IMR-90 (cell line): ENCODE measurements at regions not wholly inside any gene's neighbourhood (a gene's known extent, or its start where the extent isn't known, plus 50 kb on each side); places are given as distances from the start of the nearest gene placed in this dataset.

Experiments used
- ATAC-seq: fragments of 200-7000 bp; cut with Tn5 transposase; 2 replicates; pipeline ENCODE4 v1.9.1; 2020; ENCODE audit warnings: low read depth, mild to moderate bottlenecking, moderate library complexity
- BruUV-seq: library from RNA; stranded (reverse); fragments of 400-500 nt; replicated peaks from 2 replicates; lab custom pipeline; 2021; lab: Mats Ljungman, UMichigan
- CTCF ChIA-PET: fragments of 300-600 bp; formaldehyde crosslinking; extraction: SDS; loops from one replicate; lab custom pipeline; 2021; ENCODE audit warnings: antibody characterized with exemption; lab: Yijun Ruan, JAX
- POLR2A ChIA-PET: fragments of 300-600 bp; sonication (Branson Sonifier 250); formaldehyde crosslinking; loops from one replicate; lab custom pipeline; 2022; ENCODE audit warnings: antibody characterized with exemption; ENCODE audit not compliant: unreplicated experiment; lab: Charles Lee
- DNase-seq: peaks from one replicate; pipeline ENCODE4 v3.0.0; 2013
- H2AFZ ChIP-seq: replicated peaks from 2 replicates; pipeline ENCODE3; 2013; ENCODE audit warnings: low read length, mild to moderate bottlenecking; ENCODE audit not compliant: poor library complexity
- H2AK5ac ChIP-seq: 2 replicates; pipeline ENCODE4 v1.6.1; 2013; ENCODE audit warnings: low read depth, low read length, inconsistent platforms
- H2AK9ac ChIP-seq: replicated peaks from 2 replicates; pipeline ENCODE3; 2013; ENCODE audit warnings: mild to moderate bottlenecking, low read depth, low read length, moderate library complexity; ENCODE audit not compliant: poor library complexity
- H2BK120ac ChIP-seq: 2 replicates; pipeline ENCODE4 v1.6.1; 2013; ENCODE audit warnings: low read depth, low read length, inconsistent platforms
- H2BK15ac ChIP-seq: 3 replicates; pipeline ENCODE4 v1.6.1; 2013; ENCODE audit warnings: low read depth, low read length, inconsistent platforms
- H2BK20ac ChIP-seq: 2 replicates; pipeline ENCODE4 v1.6.1; 2013; ENCODE audit warnings: low read depth, mild to moderate bottlenecking, inconsistent platforms, low read length, moderate library complexity
- H2BK5ac ChIP-seq: 2 replicates; pipeline ENCODE4 v1.6.1; 2013; ENCODE audit warnings: mild to moderate bottlenecking, low read depth, low read length, inconsistent platforms; ENCODE audit not compliant: poor library complexity, severe bottlenecking
- H3K14ac ChIP-seq: replicated peaks from 2 replicates; pipeline ENCODE4 v1.6.1; 2013; ENCODE audit warnings: low read depth, low read length, inconsistent platforms
- H3K18ac ChIP-seq: 2 replicates; pipeline ENCODE4 v1.6.1; 2013; ENCODE audit warnings: low read depth, low read length, control low read depth
- H3K23ac ChIP-seq: 2 replicates; pipeline ENCODE4 v1.6.1; 2013; ENCODE audit warnings: low read depth, low read length, inconsistent platforms
- H3K27ac ChIP-seq: 2 replicates; pipeline ENCODE4 v1.5.1; 2013; ENCODE audit warnings: mild to moderate bottlenecking, control low read depth, low read length; ENCODE audit not compliant: insufficient read depth
- H3K27me3 ChIP-seq: 2 replicates; pipeline ENCODE4 v1.6.1; 2013; ENCODE audit warnings: low read length; ENCODE audit not compliant: control insufficient read depth, insufficient read depth
- H3K36me3 ChIP-seq: 2 replicates; pipeline ENCODE4 v1.6.1; 2013; ENCODE audit warnings: low read length, mixed read lengths; ENCODE audit not compliant: control insufficient read depth, insufficient read depth
- H3K4ac ChIP-seq: 2 replicates; pipeline ENCODE4 v1.6.1; 2013; ENCODE audit warnings: low read depth, low read length, inconsistent platforms
- H3K4me1 ChIP-seq: 2 replicates; pipeline ENCODE4 v1.6.1; 2013; ENCODE audit warnings: low read length, mixed read lengths; ENCODE audit not compliant: control insufficient read depth, insufficient read depth
- H3K4me2 ChIP-seq: 2 replicates; pipeline ENCODE4 v1.6.1; 2013; ENCODE audit warnings: low read depth, mild to moderate bottlenecking, control low read depth, low read length, moderate library complexity
- H3K4me3 ChIP-seq: 2 replicates; pipeline ENCODE4 v1.5.1; 2013; ENCODE audit warnings: low read depth, mild to moderate bottlenecking, control low read depth, low read length, moderate library complexity; ENCODE audit not compliant: insufficient read depth
- H3K56ac ChIP-seq: 2 replicates; pipeline ENCODE4 v1.6.1; 2013; ENCODE audit warnings: low read length, inconsistent platforms; ENCODE audit not compliant: insufficient read depth; ENCODE audit errors: extremely low read depth
- H3K79me1 ChIP-seq, 2 experiments: 2 replicates each; pipeline ENCODE4 v1.6.1; 2013; ENCODE audit warnings: low read length in 2 of 2, inconsistent platforms in 1 of 2, low read depth in 1 of 2
- H3K9ac ChIP-seq: 2 replicates; pipeline ENCODE4 v1.6.1; 2013; ENCODE audit warnings: low read depth, low read length, control low read depth
- H3K9me1 ChIP-seq: 2 replicates; pipeline ENCODE4 v1.6.1; 2013; ENCODE audit warnings: low read length, inconsistent platforms; ENCODE audit not compliant: insufficient read depth
- H3K9me3 ChIP-seq: 2 replicates; pipeline ENCODE4 v1.6.1; 2013; ENCODE audit warnings: low read length; ENCODE audit not compliant: control insufficient read depth, insufficient read depth
- H4K20me1 ChIP-seq: 2 replicates; pipeline ENCODE4 v1.6.1; 2013; ENCODE audit warnings: low read length, inconsistent platforms; ENCODE audit not compliant: insufficient read depth
- H4K5ac ChIP-seq: 2 replicates; pipeline ENCODE4 v1.6.1; 2013; ENCODE audit warnings: mild to moderate bottlenecking, low read depth, low read length, control low read depth
- H4K8ac ChIP-seq, 2 experiments: 2 replicates each; pipeline ENCODE4 v1.6.1; 2013; ENCODE audit warnings: low read depth in 2 of 2, low read length in 2 of 2, control low read depth in 1 of 2, inconsistent platforms in 1 of 2
- H4K91ac ChIP-seq: 2 replicates; pipeline ENCODE4 v1.6.1; 2013; ENCODE audit warnings: low read depth, low read length, inconsistent platforms; ENCODE audit not compliant: insufficient read depth
- ELK1 ChIP-seq: fragments of 150-350 bp; IDR thresholded peaks from 2 replicates; pipeline ENCODE4 v1.6.1; 2016; ENCODE audit warnings: low read depth, mild to moderate bottlenecking, low read length, moderate library complexity, borderline replicate concordance
- NFE2L2 ChIP-seq: fragments of 150-350 bp; IDR thresholded peaks from 2 replicates; pipeline ENCODE4 v1.6.1; 2016; ENCODE audit warnings: low read depth, mild to moderate bottlenecking, low read length
- WGBS, 2 experiments: methylation state at CpG; one replicate each; pipeline versions ENCODE4 v1.1.5 to v1.1.7; 2013; ENCODE audit warnings: missing lambda C conversion rate in 2 of 2; ENCODE audit not compliant: insufficient read length in 1 of 2; ENCODE audit errors: extremely low coverage in 2 of 2; 5-methylcytosine and 5-hydroxymethylcytosine counted together
- dilution Hi-C: fragments of 300-500 bp; cut with HindIII; formaldehyde crosslinking; loops from one replicate; pipeline ENCODE4 v1.14.3; 2018; ENCODE audit warnings: low sequenced_read_pairs; ENCODE audit not compliant: unreplicated experiment
- in situ Hi-C: fragments of 300-500 bp; cut with MboI; formaldehyde crosslinking; loops from 3 replicates; pipeline ENCODE4 v1.14.3; 2019; ENCODE audit warnings: low sequenced_read_pairs, inconsistent platforms, mixed read lengths
- intact Hi-C: fragments of 100-400 bp; cut with micrococcal nuclease; formaldehyde crosslinking; loops from 2 replicates; pipeline ENCODE4 v1.10.0; 2022

- Histone ChIP-seq H2AK9ac (no peak overlapping the region), H3K9me3 (no peaks in the 10 kb centered on the region), H4K8ac (no peak overlapping the region), H3K36me3 (no peaks in the 10 kb centered on the region), H2AFZ (no peak overlapping the region), H2BK20ac (no peak overlapping the region), H3K56ac (no peak overlapping the region), H4K20me1 (no peaks in the 10 kb centered on the region), H2BK120ac (no peak overlapping the region), H2BK15ac (no peak overlapping the region), H3K14ac (no peak overlapping the region), H3K27me3 (no peaks in the 10 kb centered on the region), H3K27ac (no peak overlapping the region), H2AK5ac (no peak overlapping the region), H2BK5ac (no peak overlapping the region), H4K5ac (no peak overlapping the region), H3K4me3 (no peak overlapping the region), H3K4me1 (peaks cover 1% of the 10 kb centered on the region; the same call in 1 of the 2 replicates), H3K4me2 (no peak overlapping the region), H3K79me1 (no peaks in the 10 kb centered on the region), H3K9me1 (no peaks in the 10 kb centered on the region), H3K18ac (no peak overlapping the region), H3K4ac (no peak overlapping the region), H4K91ac (no peak overlapping the region), H3K23ac (no peak overlapping the region), H3K9ac (no peak overlapping the region)
- ATAC-seq (no peak), DNase-seq (no peak)
- in situ Hi-C loops: no loop called here
- TF ChIP-seq ELK1 (no peak), NFE2L2 (no peak)
- intact Hi-C loops: no loop called here
- POLR2A ChIA-PET: no interaction called here
- no TSS peak for BruUV-seq
- dilution Hi-C loops: no loop called here
- WGBS, 2 experiments: no CpG with 5 or more reads among the region's 6 CpGs
- CTCF ChIA-PET: no interaction called here
Observed at GRCh38 chr15:81492969-81493645, 119.1 kb upstream of the TMC3 start.
